ENCODE measurements at regions not wholly inside any gene's neighbourhood (a gene's known extent, or its start where the extent isn't known, plus 50 kb on each side); places are given as distances from the start of the nearest gene placed in this dataset.

- Histone ChIP-seq H3K36me3 (ENCODE audit: control insufficient read depth in 4 of 4, insufficient read depth in 3 of 4, low read depth in 1 of 4, low read length in 3 of 4) (no peaks in the 10 kb centered on the region), H3K4me1 (ENCODE audit: control insufficient read depth in 4 of 4, insufficient read depth in 4 of 4, low read length in 3 of 4) (peaks cover 0 to 4% (median under 1%) of the 10 kb centered on the region in 4 donors), H3K27ac (ENCODE audit: low read depth in 1 of 2, low read length in 2 of 2) (no peak overlapping the region), H3K9ac (ENCODE audit: low read depth in 1 of 2, low read length in 2 of 2) (no peak overlapping the region), H3K27me3 (ENCODE audit: control insufficient read depth in 4 of 4, insufficient read depth in 4 of 4, low read length in 3 of 4) (no peaks in the 10 kb centered on the region), H3K4me3 (ENCODE audit: low read depth in 1 of 3, low read length in 3 of 3) (no peak overlapping the region), H3K9me3 (ENCODE audit: control insufficient read depth in 4 of 4, low read length in 3 of 4) (no peaks in the 10 kb centered on the region)
- DNase-seq (ENCODE audit: low spot score) = peak; percentile 61
- 3% methylated on average over 12 of the region's 12 CpGs for WGBS
- peak; percentile 48 for TF ChIP-seq SP1 (IDR thresholded peaks at IDR 0.05)
- no peak for TF ChIP-seq HNF4A (conservative IDR thresholded peaks at IDR 0.05)
These were observed 158.1 kb upstream of the SHB start for GRCh38 chr9:38227061-38227540.

- Histone ChIP-seq H3K27ac (ENCODE audit: low read depth in 1 of 2, low read length in 2 of 2) (no peak overlapping the region), H3K27me3 (ENCODE audit: control insufficient read depth in 4 of 4, insufficient read depth in 4 of 4, low read length in 3 of 4) (no peaks in the 10 kb centered on the region), H3K4me3 (ENCODE audit: low read depth in 1 of 3, low read length in 3 of 3) (no peak overlapping the region), H3K9ac (ENCODE audit: low read depth in 1 of 2, low read length in 2 of 2) (no peak overlapping the region), H3K9me3 (ENCODE audit: control insufficient read depth in 4 of 4, low read length in 3 of 4) (no peaks in the 10 kb centered on the region), H3K4me1 (ENCODE audit: control insufficient read depth in 4 of 4, insufficient read depth in 4 of 4, low read length in 3 of 4) (peaks cover 0 to 4% (median under 1%) of the 10 kb centered on the region in 4 donors), H3K36me3 (ENCODE audit: control insufficient read depth in 4 of 4, insufficient read depth in 3 of 4, low read depth in 1 of 4, low read length in 3 of 4) (no peaks in the 10 kb centered on the region)
- TF ChIP-seq REST (IDR thresholded peaks at IDR 0.05) = no peak
- TF ChIP-seq FOXA1 (IDR thresholded peaks at IDR 0.05) = no peak
- TF ChIP-seq EGR1 (IDR thresholded peaks at IDR 0.05; ENCODE audit: low read depth in 2 of 2) = no peak
- no peak for TF ChIP-seq SP1 (IDR thresholded peaks at IDR 0.05)
- TF ChIP-seq RAD21 (IDR thresholded peaks at IDR 0.05) = no peak
- TF ChIP-seq GABPA (IDR thresholded peaks at IDR 0.05 in 1 of 2, conservative IDR thresholded peaks at IDR 0.05 in 1 of 2) = no peak
- TF ChIP-seq MAX (IDR thresholded peaks at IDR 0.05) = no peak
- no peak for TF ChIP-seq HNF4A (conservative IDR thresholded peaks at IDR 0.05)
- no peak for TF ChIP-seq HNF4G (IDR thresholded peaks at IDR 0.05)
- no peak for TF ChIP-seq ATF3 (IDR thresholded peaks at IDR 0.05)
- no peak for TF ChIP-seq CTCF (IDR thresholded peaks at IDR 0.05; ENCODE audit: low read depth, low read length, missing input control)
- TF ChIP-seq YY1 (IDR thresholded peaks at IDR 0.05) = no peak
- no peak for TF ChIP-seq RXRA (IDR thresholded peaks at IDR 0.05)
- no peak for TF ChIP-seq ZBTB33 (IDR thresholded peaks at IDR 0.05)
- TF ChIP-seq JUND (IDR thresholded peaks at IDR 0.05) = no peak
- TF ChIP-seq TAF1 (conservative IDR thresholded peaks at IDR 0.05) = no peak
- no peak for TF ChIP-seq NR2F2 (IDR thresholded peaks at IDR 0.05)
- no peak for TF ChIP-seq FOXA2 (IDR thresholded peaks at IDR 0.05)
- WGBS = 14% methylated on average over 11 of the region's 11 CpGs
- peak; percentile 24 for DNase-seq (ENCODE audit: low spot score)
These were observed 157.5 kb upstream of the SHB start for GRCh38 chr9:38226491-38226951.

All from liver (tissue), 8 donors.